T-cell (primary cell): ENCODE measurements at regions not wholly inside any gene's neighbourhood (a gene's known extent, or its start where the extent isn't known, plus 50 kb on each side); places are given as distances from the start of the nearest gene placed in this dataset.
"Not testable (repeated sequence)": the region's sequence is repeated elsewhere in the genome, so short reads cannot be mapped to it uniquely, and the experiment has no call there.

Experiments
- ATAC-seq, 4 experiments: fragments of 200-7000 bp in 3 of 4; fragments of 150-1000 bp in 1 of 4; cut with Tn5 transposase; replicated peaks in 1 of 4; 1 replicate in 3 of 4; 2 replicates in 1 of 4; pipeline ENCODE4 v1.10.0; 2021; ENCODE audit warnings: moderate library complexity in 3 of 4, mild to moderate bottlenecking in 2 of 4, moderate number of reproducible peaks in 1 of 4
- CTCF ChIA-PET, 2 donors: fragments of 300-600 bp; sonication (Branson Sonifier 250); formaldehyde crosslinking; loops; one replicate each; lab custom pipeline; 2022; ENCODE audit warnings: antibody characterized with exemption in 2 of 2; lab: Charles Lee
- POLR2A ChIA-PET, 2 donors: fragments of 300-600 bp; sonication (Branson Sonifier 250); formaldehyde crosslinking; loops; one replicate each; lab custom pipeline; 2022; ENCODE audit warnings: antibody characterized with exemption in 2 of 2; lab: Charles Lee
- DNase-seq, 35 experiments: peaks; one replicate each; pipeline versions ENCODE4 v3.0.0 to v3.0.0-alpha.2; 2013 to 2023
- H3K27ac ChIP-seq: one replicate; pipeline ENCODE4 v1.5.1; 2013; ENCODE audit warnings: low read length
- H3K27me3 ChIP-seq, 2 experiments: replicated peaks in 1 of 2; 1 replicate in 1 of 2; 2 replicates in 1 of 2; pipeline versions ENCODE4 v1.6.1 to v1.7.0; 2013; ENCODE audit warnings: low read length in 1 of 2, mixed read lengths in 1 of 2; ENCODE audit not compliant: control insufficient read depth in 2 of 2, insufficient read depth in 2 of 2; ENCODE audit errors: extremely low read depth in 1 of 2
- H3K36me3 ChIP-seq, 2 donors: 1 replicate in 1 of 2; 2 replicates in 1 of 2; pipeline versions ENCODE4 v1.6.1 to v1.7.0; 2013; ENCODE audit warnings: low read length in 1 of 2; ENCODE audit not compliant: control insufficient read depth in 2 of 2, insufficient read depth in 1 of 2; ENCODE audit errors: extremely low read depth in 1 of 2
- H3K4me1 ChIP-seq, 2 experiments: 1 replicate in 1 of 2; 2 replicates in 1 of 2; pipeline versions ENCODE4 v1.6.1 to v1.7.0; 2013; ENCODE audit warnings: low read length in 2 of 2, mixed read lengths in 1 of 2; ENCODE audit not compliant: insufficient read depth in 2 of 2, control insufficient read depth in 1 of 2; ENCODE audit errors: extremely low read depth in 1 of 2
- H3K4me3 ChIP-seq, 2 donors: 1 replicate in 1 of 2; 2 replicates in 1 of 2; pipeline versions ENCODE4 v1.5.1 to v1.7.0; 2013; ENCODE audit warnings: mild to moderate bottlenecking in 2 of 2, low read length in 1 of 2, moderate library complexity in 1 of 2; ENCODE audit not compliant: control insufficient read depth in 1 of 2; ENCODE audit errors: extremely low read depth in 1 of 2
- H3K9me3 ChIP-seq: 2 replicates; pipeline ENCODE4 v1.7.0; 2013
- H3K27ac Mint-ChIP-seq, 2 donors: one replicate each; pipeline ENCODE4 v1.8.0; 2020 to 2021; ENCODE audit warnings: mild to moderate bottlenecking in 2 of 2, mixed read lengths in 2 of 2
- H3K27me3 Mint-ChIP-seq, 2 donors: one replicate each; pipeline ENCODE4 v1.8.0; 2021 to 2022; ENCODE audit warnings: mixed read lengths in 2 of 2
- H3K36me3 Mint-ChIP-seq: one replicate; pipeline ENCODE4 v1.8.0; 2021; ENCODE audit warnings: mixed read lengths
- H3K4me1 Mint-ChIP-seq, 3 donors: one replicate each; pipeline ENCODE4 v1.8.0; 2020 to 2022; ENCODE audit warnings: mixed read lengths in 3 of 3, mild to moderate bottlenecking in 1 of 3
- H3K4me3 Mint-ChIP-seq, 3 donors: one replicate each; pipeline ENCODE4 v1.8.0; 2020 to 2022; ENCODE audit warnings: mild to moderate bottlenecking in 3 of 3, mixed read lengths in 3 of 3, moderate library complexity in 3 of 3
- H3K9me3 Mint-ChIP-seq, 3 donors: one replicate each; pipeline ENCODE4 v1.8.0; 2020 to 2022; ENCODE audit warnings: mixed read lengths in 3 of 3
- WGBS: methylation state at CpG from one replicate; pipeline ENCODE4 v1.1.5; 2013; ENCODE audit warnings: missing lambda C conversion rate; ENCODE audit not compliant: insufficient coverage; 5-methylcytosine and 5-hydroxymethylcytosine counted together

- Mint-ChIP-seq H3K4me1 (no peaks in the 10 kb centered on the region), H3K27me3 (no peaks in the 10 kb centered on the region), H3K4me3 (no peak overlapping the region), H3K9me3 (peaks cover 0 to 7% (median 4%) of the 10 kb centered on the region in 3 donors), H3K27ac (no peak overlapping the region), H3K36me3 (no peaks in the 10 kb centered on the region)
- Histone ChIP-seq H3K27me3 (no peaks in the 10 kb centered on the region), H3K36me3 (no peaks in the 10 kb centered on the region), H3K9me3 (no peaks in the 10 kb centered on the region), H3K27ac (no peak overlapping the region), H3K4me1 (no peaks in the 10 kb centered on the region), H3K4me3 (no peak overlapping the region)
- DNase-seq (no peak), ATAC-seq (no peak)
- WGBS = no CpG with 5 or more reads among the region's 1 CpG
- ChIA-PET CTCF (no interaction called here), POLR2A (no interaction called here)
These were observed 106.4 kb upstream of the NDST4 start for GRCh38 chr4:115219862-115220261.

DNA sequence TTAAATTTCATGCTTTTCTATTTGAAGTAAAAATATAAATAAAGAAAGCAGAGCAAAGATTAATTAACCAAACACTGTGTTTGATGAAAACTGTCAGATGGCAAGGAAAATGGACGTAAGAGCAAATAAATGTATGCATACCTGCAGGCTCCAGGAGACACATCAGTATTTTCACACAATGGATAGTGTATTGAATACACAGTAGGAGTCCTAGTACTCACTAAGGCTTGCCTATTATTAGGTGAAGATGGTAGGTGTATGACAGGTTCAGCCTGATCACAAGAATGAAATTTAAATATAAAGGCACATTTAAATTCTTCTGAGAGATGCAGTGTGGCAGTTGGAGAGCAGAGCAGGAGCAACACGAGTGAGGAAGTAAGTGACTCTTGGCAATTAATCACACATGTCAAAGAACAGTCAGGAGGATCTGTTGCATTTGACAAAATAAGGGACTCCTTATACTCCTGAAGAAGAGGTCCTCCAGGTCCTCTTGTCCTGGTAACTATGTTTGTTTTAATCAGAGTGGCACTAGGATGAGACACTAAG lies 106.0 kb upstream of the NDST4 start:
- DNase-seq (no peak), ATAC-seq (no peak)
- ChIA-PET POLR2A (no interaction called here), CTCF (no interaction called here)
- Mint-ChIP-seq H3K27ac (no peak overlapping the region), H3K27me3 (no peaks in the 10 kb centered on the region), H3K4me3 (no peak overlapping the region), H3K36me3 (no peaks in the 10 kb centered on the region), H3K4me1 (no peaks in the 10 kb centered on the region), H3K9me3 (peaks cover 0 to 7% (median 3%) of the 10 kb centered on the region in 3 donors)
- Histone ChIP-seq H3K4me1 (no peaks in the 10 kb centered on the region), H3K27me3 (no peaks in the 10 kb centered on the region), H3K9me3 (no peaks in the 10 kb centered on the region), H3K27ac (no peak overlapping the region), H3K36me3 (no peaks in the 10 kb centered on the region), H3K4me3 (no peak overlapping the region)
- no CpG with 5 or more reads among the region's 2 CpGs for WGBS

DNA sequence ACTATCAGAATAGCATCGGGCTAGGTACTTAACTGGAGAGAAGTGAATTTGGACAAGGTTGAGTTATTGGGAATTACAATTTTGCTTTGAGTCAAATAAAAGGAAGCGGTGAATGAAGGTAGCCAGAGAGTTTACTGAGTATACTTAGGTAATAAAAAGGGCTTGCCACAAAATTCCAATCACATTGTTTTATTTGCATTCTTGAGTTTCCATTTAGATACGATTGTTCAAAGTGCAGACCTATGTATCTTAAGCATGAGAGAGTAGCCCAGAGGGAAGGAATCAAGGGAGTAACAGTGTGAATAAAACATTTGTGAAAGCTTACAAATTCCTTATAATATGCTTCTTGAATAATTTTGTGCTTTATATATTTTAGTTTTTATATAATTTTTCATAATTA lies 102.5 kb upstream of the NDST4 start:
- ChIA-PET CTCF (no interaction called here), POLR2A (no interaction called here)
- H3K9me3 ChIP-seq = no peaks in the 10 kb centered on the region
- WGBS = 80% methylated on average over 1 of the region's 3 CpGs
- H3K4me1 ChIP-seq = no peaks in the 10 kb centered on the region
- no peak overlapping the region for H3K27ac ChIP-seq
- no peak for ATAC-seq
- H3K4me3 ChIP-seq = no peak overlapping the region
- Mint-ChIP-seq H3K4me1 (no peaks in the 10 kb centered on the region), H3K9me3 (peaks cover 0 to 4% (median 0%) of the 10 kb centered on the region in 3 donors), H3K36me3 (no peaks in the 10 kb centered on the region), H3K27ac (no peak overlapping the region), H3K27me3 (no peaks in the 10 kb centered on the region), H3K4me3 (no peak overlapping the region)
- no peak for DNase-seq
- H3K36me3 ChIP-seq = no peaks in the 10 kb centered on the region
- H3K27me3 ChIP-seq = no peaks in the 10 kb centered on the region

DNA sequence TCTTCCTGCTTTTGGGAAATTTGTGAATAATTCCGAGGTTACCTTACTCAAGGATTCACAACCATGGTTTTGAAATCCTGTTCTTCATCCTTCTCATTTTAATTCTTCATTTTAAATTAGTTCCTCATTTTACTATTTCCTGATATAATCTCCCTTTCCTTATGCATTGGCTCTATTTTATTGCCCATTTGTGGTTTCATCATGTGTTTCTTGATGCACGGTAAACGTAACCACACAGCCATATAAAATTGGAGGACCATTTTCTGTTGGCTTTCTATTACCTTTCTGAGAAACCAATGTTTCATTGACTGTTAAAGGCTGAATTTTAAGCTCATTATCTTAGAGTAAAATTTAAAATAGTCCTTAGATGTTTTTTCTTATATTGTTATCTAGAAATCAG lies 100.3 kb upstream of the NDST4 start:
- no peaks in the 10 kb centered on the region for H3K36me3 ChIP-seq
- ChIA-PET CTCF (interaction anchor here in 1 of 2 donors (0.6 kb wide), 1 partner anchor 12 kb away, joined by 3 read pairs; no protein-coding TSS in a partner anchor), POLR2A (no interaction called here)
- Mint-ChIP-seq H3K4me3 (no peak overlapping the region), H3K27me3 (no peaks in the 10 kb centered on the region), H3K4me1 (no peaks in the 10 kb centered on the region), H3K27ac (no peak overlapping the region), H3K36me3 (no peaks in the 10 kb centered on the region), H3K9me3 (peaks cover 0 to 6% (median 5%) of the 10 kb centered on the region in 3 donors)
- H3K4me3 ChIP-seq = no peak overlapping the region
- ATAC-seq = no peak
- H3K27me3 ChIP-seq = no peaks in the 10 kb centered on the region
- no peaks in the 10 kb centered on the region for H3K4me1 ChIP-seq
- H3K27ac ChIP-seq = no peak overlapping the region
- H3K9me3 ChIP-seq = no peaks in the 10 kb centered on the region
- no peak for DNase-seq
- WGBS = no CpG with 5 or more reads among the region's 3 CpGs

- ChIA-PET POLR2A (no interaction called here), CTCF (no interaction called here)
- no peaks in the 10 kb centered on the region for H3K36me3 Mint-ChIP-seq
- WGBS = 56% methylated on average over 3 of the region's 3 CpGs
- H3K4me1 ChIP-seq = no peaks in the 10 kb centered on the region
- no peaks in the 10 kb centered on the region for H3K4me1 Mint-ChIP-seq
- no peaks in the 10 kb centered on the region for H3K9me3 ChIP-seq
- H3K36me3 ChIP-seq = no peaks in the 10 kb centered on the region
- no peak overlapping the region for H3K27ac Mint-ChIP-seq
- peaks cover 0 to 11% (median 0%) of the 10 kb centered on the region in 3 donors for H3K9me3 Mint-ChIP-seq
- DNase-seq = no peak
- H3K4me3 Mint-ChIP-seq = no peak overlapping the region
- ATAC-seq = no peak
- no peak overlapping the region for H3K4me3 ChIP-seq
- H3K27ac ChIP-seq = no peak overlapping the region
- no peaks in the 10 kb centered on the region for H3K27me3 ChIP-seq
- no peaks in the 10 kb centered on the region for H3K27me3 Mint-ChIP-seq
These were observed 87.6 kb upstream of the NDST4 start for GRCh38 chr4:115201042-115201330.

DNA sequence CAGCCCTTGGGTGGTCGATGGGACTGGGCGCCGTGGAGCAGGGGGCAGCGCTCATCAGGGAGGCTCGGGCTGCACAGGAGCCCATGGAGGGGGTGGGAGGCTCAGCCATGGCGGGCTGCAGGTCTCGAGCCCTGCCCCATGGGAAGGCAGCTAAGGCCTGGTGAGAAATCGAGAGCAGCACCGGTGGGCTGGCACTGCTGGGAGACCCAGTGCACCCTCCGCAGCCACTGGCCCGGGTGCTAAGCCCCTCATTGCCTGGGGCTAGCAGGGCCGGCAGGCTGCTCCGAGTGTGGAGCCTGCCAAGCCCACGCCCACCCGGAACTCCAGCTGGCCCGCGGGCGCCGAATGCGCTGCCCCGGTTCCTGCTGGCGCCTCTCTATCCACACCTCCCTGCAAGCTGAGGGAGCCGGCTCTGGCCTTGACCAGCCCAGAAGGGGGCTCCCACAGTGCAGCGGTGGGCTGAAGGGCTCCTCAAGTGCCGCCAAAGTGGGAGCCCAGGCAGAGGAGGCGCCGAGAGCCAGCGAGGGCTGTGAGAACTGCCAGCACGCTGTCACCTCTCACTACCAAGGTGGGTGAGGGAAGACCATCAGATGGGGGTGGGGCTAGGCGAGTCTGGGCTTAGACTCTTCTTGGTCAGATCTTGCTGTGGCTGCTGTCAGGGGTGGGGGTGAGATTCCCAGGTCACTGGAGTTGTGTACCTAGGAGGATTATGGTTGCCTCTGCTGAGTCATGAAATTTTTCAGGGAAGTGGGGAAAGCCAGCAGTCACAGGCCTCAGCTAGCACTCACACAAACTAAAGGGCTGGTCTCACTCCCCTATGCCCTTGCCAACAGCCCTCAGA lies 87.0 kb upstream of the NDST4 start:
- WGBS = 100% methylated on average over 3 of the region's 30 CpGs
- DNase-seq, ATAC-seq, H3K4me3 Mint-ChIP-seq, H3K36me3 Mint-ChIP-seq, H3K27me3 Mint-ChIP-seq, H3K4me1 Mint-ChIP-seq, H3K27me3 ChIP-seq, H3K36me3 ChIP-seq, CTCF ChIA-PET, H3K4me1 ChIP-seq, POLR2A ChIA-PET, H3K27ac ChIP-seq, H3K27ac Mint-ChIP-seq, H3K4me3 ChIP-seq, H3K9me3 ChIP-seq: not testable (repeated sequence)
- peaks cover 0 to 15% (median 0%) of the 10 kb centered on the region in 3 donors for H3K9me3 Mint-ChIP-seq
